Small intestine (tissue), 7 donors: ENCODE measurements at regions not wholly inside any gene's neighbourhood (a gene's known extent, or its start where the extent isn't known, plus 50 kb on each side); places are given as distances from the start of the nearest gene placed in this dataset.

Source experiments
- DNase-seq, 2 donors: peaks; one replicate each; pipeline versions ENCODE4 v3.0.0 to v3.0.0-alpha.2; 2013
- FAIRE-seq: peaks from 2 replicates; lab custom pipeline; 2012; peaks lifted over from hg19 to GRCh38; lab: Jason Lieb, UNC
- H3K27ac ChIP-seq, 3 donors: one replicate each; pipeline ENCODE4 v1.5.1; 2013; ENCODE audit warnings: low read length in 2 of 3, mild to moderate bottlenecking in 2 of 3, control low read depth in 1 of 3, inconsistent platforms in 1 of 3, low read depth in 1 of 3, moderate library complexity in 1 of 3
- H3K27me3 ChIP-seq, 3 donors: one replicate each; pipeline ENCODE4 v1.6.1; 2013; ENCODE audit warnings: low read length in 3 of 3, inconsistent platforms in 1 of 3; ENCODE audit not compliant: control insufficient read depth in 3 of 3, insufficient read depth in 3 of 3
- H3K36me3 ChIP-seq, 3 donors: one replicate each; pipeline ENCODE4 v1.6.1; 2013; ENCODE audit warnings: low read length in 3 of 3, inconsistent platforms in 1 of 3, low read depth in 1 of 3, mild to moderate bottlenecking in 1 of 3, moderate library complexity in 1 of 3; ENCODE audit not compliant: control insufficient read depth in 3 of 3, insufficient read depth in 2 of 3
- H3K4me1 ChIP-seq, 3 donors: one replicate each; pipeline ENCODE4 v1.6.1; 2013; ENCODE audit warnings: low read length in 2 of 3, inconsistent platforms in 1 of 3, low read depth in 1 of 3, mild to moderate bottlenecking in 1 of 3, moderate library complexity in 1 of 3; ENCODE audit not compliant: control insufficient read depth in 3 of 3, insufficient read depth in 2 of 3
- H3K4me3 ChIP-seq, 3 donors: one replicate each; pipeline ENCODE4 v1.5.1; 2013; ENCODE audit warnings: low read length in 3 of 3, control low read depth in 1 of 3, inconsistent platforms in 1 of 3, low read depth in 1 of 3, mild to moderate bottlenecking in 1 of 3, moderate library complexity in 1 of 3
- H3K9me3 ChIP-seq, 2 donors: one replicate each; pipeline ENCODE4 v1.6.1; 2013; ENCODE audit warnings: low read depth in 1 of 2, low read length in 1 of 2; ENCODE audit not compliant: control insufficient read depth in 2 of 2, insufficient read depth in 1 of 2
- WGBS, 3 donors: extraction: QIAGEN DNeasy Blood & Tissue Kit; methylation state at CpG; one replicate each; pipeline ENCODE4 v1.1.7; 2013; 5-methylcytosine and 5-hydroxymethylcytosine counted together
- donor health status: healthy with polysubstance abuse.
- donor health status: control.
- donor health status: control.
- donor health status: Bipolar disorder and iron deficiency.
- donor health status: healthy.

DNA sequence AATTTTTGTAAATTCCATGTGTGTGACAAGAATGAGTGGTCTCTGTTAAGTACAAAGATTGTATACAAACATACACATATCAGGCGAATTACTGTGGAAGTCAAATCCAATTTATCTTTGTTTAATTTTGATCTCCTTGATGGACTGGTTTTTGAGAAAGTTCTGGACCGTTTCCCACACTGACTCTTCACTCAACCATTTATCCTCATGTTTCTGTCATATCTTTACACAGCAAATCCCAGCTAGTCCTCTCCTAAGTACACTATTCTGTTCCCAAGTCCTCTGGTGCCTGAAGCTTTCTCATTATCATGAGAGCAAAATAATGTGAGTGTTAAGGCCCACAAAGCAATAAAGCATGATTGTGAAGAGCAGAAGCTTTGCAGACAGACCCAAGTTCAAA lies 189.9 kb downstream of the WNT5A start:
- H3K9me3 ChIP-seq, result no peaks in the 10 kb centered on the region
- no peak overlapping the region for H3K4me3 ChIP-seq
- no peak for FAIRE-seq
- no peak overlapping the region for H3K27ac ChIP-seq
- no peak for DNase-seq
- WGBS, 3 donors, result 51 to 71% (median 69%) methylated on average over 2 of the region's 2 CpGs
- no peaks in the 10 kb centered on the region for H3K4me1 ChIP-seq
- H3K27me3 ChIP-seq, result peaks cover 0 to 2% (median 0%) of the 10 kb centered on the region in 3 donors
- no peaks in the 10 kb centered on the region for H3K36me3 ChIP-seq

DNA sequence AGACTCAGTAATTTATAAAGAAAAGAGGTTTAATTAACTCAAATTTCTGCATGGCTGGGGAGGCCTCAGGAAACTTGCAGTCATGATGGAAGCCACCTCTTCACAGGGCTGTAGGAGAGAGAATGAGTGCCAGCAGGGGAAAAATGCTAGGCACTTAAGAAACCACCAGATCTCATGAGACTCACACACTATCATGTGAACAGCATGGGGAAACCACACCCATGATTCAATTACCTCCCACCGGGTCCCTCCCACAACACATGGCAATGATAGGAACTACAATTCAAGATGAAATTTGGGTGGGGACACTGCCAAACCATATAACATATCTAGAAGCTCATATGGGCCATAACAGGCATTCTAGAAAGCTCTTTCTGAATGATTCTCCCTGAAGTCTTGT lies 190.3 kb downstream of the WNT5A start:
- 50 to 76% (median 76%) methylated on average over 1 of the region's 1 CpG for WGBS, 3 donors
- no peaks in the 10 kb centered on the region for H3K9me3 ChIP-seq
- no peak overlapping the region for H3K4me3 ChIP-seq
- FAIRE-seq (no peak), DNase-seq (no peak)
- H3K36me3 ChIP-seq, result no peaks in the 10 kb centered on the region
- H3K27ac ChIP-seq, result no peak overlapping the region
- H3K4me1 ChIP-seq, result no peaks in the 10 kb centered on the region
- H3K27me3 ChIP-seq, result peaks cover 0 to 2% (median 0%) of the 10 kb centered on the region in 3 donors

DNA sequence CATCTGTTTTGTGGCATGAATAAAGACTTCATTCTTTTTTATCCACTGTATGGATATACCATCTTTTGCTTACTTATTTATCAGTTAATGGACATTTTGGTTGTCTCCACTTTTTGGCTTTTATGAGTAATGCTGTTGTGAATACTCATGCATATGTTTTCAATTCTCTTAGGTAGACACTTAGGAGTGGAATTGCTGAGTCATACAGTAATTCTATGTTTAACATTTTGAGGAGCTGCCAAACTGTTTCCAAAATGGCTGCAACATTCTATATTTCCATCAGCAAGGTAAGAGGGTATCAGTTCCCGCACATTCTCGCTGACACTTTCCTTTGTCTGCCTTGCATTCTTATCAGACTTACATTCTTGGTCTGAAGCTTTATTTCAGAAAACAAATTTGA lies 191.1 kb downstream of the WNT5A start:
- Histone ChIP-seq H3K27me3 (peaks cover 0 to 2% (median 0%) of the 10 kb centered on the region in 3 donors), H3K4me1 (no peaks in the 10 kb centered on the region), H3K9me3 (no peaks in the 10 kb centered on the region), H3K36me3 (no peaks in the 10 kb centered on the region), H3K4me3 (no peak overlapping the region), H3K27ac (no peak overlapping the region)
- DNase-seq, result no peak
- FAIRE-seq, result no peak
- 93 to 98% (median 94%) methylated on average over 2 of the region's 2 CpGs for WGBS, 3 donors

DNA sequence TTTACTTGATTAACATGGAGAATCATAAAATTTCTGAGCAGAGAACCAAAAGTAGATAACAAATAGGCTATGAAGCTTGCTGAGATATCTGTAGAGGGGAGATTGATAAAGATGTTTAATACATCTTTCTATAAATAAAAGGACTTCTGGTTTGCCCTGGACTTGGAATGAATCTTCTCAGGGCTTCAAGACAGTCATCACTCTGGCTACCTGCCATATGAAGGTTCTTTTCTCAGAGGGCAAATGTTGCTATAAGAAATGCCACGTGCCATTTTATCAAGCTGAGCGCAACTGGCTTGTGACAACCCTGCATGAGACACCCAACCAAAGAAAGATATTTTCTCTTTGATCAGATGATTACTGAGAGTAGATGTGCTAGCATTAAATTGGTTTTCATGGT lies 192.5 kb downstream of the WNT5A start:
- FAIRE-seq (no peak), DNase-seq (no peak)
- Histone ChIP-seq H3K36me3 (no peaks in the 10 kb centered on the region), H3K27me3 (peaks cover 0 to 2% (median 0%) of the 10 kb centered on the region in 3 donors), H3K4me1 (no peaks in the 10 kb centered on the region), H3K4me3 (no peak overlapping the region), H3K27ac (no peak overlapping the region), H3K9me3 (no peaks in the 10 kb centered on the region)
- 79 to 81% (median 80%) methylated on average over 2 of the region's 2 CpGs for WGBS, 3 donors

DNA sequence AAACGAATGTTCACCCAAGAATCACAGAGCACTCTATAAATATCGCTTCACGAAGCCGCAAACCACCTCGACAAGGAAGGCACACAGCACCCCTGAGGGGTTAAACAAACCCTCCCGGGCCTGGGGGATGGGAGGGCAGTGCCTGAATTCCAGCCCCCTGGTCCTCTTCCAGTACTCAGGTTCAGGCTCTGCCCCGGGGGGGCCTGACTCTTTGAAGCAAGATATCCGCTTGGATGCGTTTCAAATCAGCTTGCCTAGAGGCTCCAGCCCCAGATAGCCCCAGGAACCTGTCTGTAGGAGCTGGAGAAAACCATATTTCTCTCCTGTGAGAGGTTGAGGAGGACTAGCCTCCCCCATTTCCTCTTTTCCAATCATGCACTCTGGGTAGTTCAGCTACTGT lies 194.7 kb downstream of the WNT5A start:
- no peaks in the 10 kb centered on the region for H3K4me1 ChIP-seq
- DNase-seq (no peak), FAIRE-seq (no peak)
- 45 to 50% (median 49%) methylated on average over 9 of the region's 9 CpGs for WGBS, 3 donors
- H3K36me3 ChIP-seq, result no peaks in the 10 kb centered on the region
- no peak overlapping the region for H3K27ac ChIP-seq
- peaks cover 0 to 2% (median 0%) of the 10 kb centered on the region in 3 donors for H3K27me3 ChIP-seq
- no peak overlapping the region for H3K4me3 ChIP-seq
- H3K9me3 ChIP-seq, result no peaks in the 10 kb centered on the region

DNA sequence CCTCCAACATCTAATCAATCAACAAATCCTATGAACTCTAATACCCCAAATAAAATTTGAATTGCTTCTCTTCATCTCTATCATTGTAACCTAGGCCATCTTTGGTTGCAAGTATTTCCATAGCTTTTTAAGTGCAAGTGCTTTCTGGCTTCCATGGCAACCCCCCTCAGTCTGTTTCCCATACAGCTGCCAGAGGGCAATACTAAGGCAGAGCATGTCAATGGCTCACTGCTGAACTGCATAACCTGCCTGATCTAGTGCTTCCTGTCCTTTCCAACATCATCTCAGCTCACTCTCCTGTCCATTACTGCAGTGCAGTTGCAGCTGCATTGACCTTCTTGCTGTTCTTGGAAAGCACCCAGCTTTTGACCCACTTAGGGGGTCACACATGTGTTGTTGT lies 198.4 kb downstream of the WNT5A start:
- Histone ChIP-seq H3K4me1 (no peaks in the 10 kb centered on the region), H3K9me3 (no peaks in the 10 kb centered on the region), H3K4me3 (no peak overlapping the region), H3K36me3 (no peaks in the 10 kb centered on the region), H3K27ac (no peak overlapping the region), H3K27me3 (peaks cover 0 to 2% (median 0%) of the 10 kb centered on the region in 3 donors)
- no peak for FAIRE-seq
- DNase-seq, result no peak

DNA sequence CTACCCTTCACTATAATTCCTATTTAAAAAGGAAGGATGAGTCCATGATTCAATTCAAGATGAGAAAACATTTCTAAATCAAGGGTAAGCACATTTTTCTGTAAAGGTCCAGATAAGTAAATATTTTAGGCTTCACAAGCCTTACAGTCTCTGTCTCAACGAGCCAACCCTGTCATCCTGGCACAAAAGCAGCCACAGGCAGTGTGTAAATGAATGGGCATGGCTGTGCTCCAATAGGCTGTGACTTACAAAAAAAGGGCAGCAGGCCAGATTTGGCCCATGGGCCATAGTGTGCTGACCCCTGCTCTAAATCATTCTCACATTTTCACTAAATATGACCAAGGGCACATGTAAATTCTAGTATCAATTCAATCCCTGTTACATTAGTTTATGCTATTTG lies 200.4 kb downstream of the WNT5A start:
- no peak for FAIRE-seq
- 15 to 42% (median 38%) methylated on average over 1 of the region's 1 CpG for WGBS, 3 donors

DNA sequence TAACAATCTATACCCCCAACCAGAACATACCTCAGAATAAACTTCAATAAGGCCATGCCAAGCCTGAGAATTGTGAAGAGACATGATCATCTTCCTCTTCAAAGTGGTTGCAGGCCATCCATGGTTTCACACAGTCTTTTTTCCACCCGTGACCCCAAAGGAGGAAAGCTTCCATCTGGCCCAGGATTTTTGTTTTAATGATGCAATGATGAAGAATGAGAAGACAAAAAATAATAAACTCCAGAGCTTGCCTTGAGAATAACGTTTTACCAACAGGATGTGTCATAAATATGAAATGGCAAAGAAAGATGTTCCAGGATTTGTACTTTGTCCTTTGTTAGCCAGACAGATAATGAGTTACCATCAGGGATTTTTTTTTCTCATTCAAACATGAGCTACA lies 201.9 kb downstream of the WNT5A start:
- Histone ChIP-seq H3K36me3 (no peaks in the 10 kb centered on the region), H3K9me3 (no peaks in the 10 kb centered on the region), H3K4me3 (no peak overlapping the region), H3K4me1 (no peaks in the 10 kb centered on the region), H3K27ac (no peak overlapping the region), H3K27me3 (no peaks in the 10 kb centered on the region)
- WGBS, 3 donors, result 44 to 51% (median 49%) methylated on average over 2 of the region's 2 CpGs
- FAIRE-seq (no peak), DNase-seq (no peak)

More for the DNA sequence above, 200.4 kb downstream of the WNT5A start:
- Histone ChIP-seq H3K9me3 (no peaks in the 10 kb centered on the region), H3K4me1 (no peaks in the 10 kb centered on the region), H3K27me3 (no peaks in the 10 kb centered on the region), H3K4me3 (no peak overlapping the region), H3K27ac (no peak overlapping the region), H3K36me3 (no peaks in the 10 kb centered on the region)
- DNase-seq, result no peak

DNA sequence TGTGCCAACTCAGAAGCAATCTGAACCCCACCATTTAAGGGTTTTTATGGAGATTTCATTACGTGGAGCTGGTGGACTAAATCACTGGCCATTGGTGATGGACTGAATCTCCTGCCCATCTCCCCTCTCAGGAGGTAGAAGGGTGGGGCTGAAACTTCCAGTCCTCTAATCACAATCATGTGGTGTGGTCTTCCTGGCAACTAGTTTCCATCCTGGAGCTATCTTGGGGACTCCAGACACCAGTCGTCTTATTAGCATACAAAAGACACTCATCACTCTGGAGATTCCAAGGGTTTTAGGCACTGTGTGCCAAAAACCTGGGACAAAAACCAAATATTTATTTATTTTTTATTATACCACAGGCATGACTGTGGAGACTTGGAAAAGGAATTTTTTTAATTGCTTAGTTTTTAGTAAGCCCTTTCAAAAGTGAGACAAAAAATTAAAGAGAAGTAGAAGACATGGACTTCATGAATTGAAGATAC lies 203.6 kb downstream of the WNT5A start:
- H3K4me3 ChIP-seq, result no peak overlapping the region
- H3K4me1 ChIP-seq, result no peaks in the 10 kb centered on the region
- H3K9me3 ChIP-seq, result no peaks in the 10 kb centered on the region
- DNase-seq (no peak), FAIRE-seq (no peak)
- no peaks in the 10 kb centered on the region for H3K27me3 ChIP-seq
- WGBS, 3 donors, result 69 to 81% (median 79%) methylated on average over 2 of the region's 2 CpGs
- H3K27ac ChIP-seq, result no peak overlapping the region
- H3K36me3 ChIP-seq, result no peaks in the 10 kb centered on the region
